Activated CD8-positive, alpha-beta T cell treated with anti-CD3 and anti-CD28 coated beads for 36 hours (primary cell): ENCODE measurements at regions not wholly inside any gene's neighbourhood (a gene's known extent, or its start where the extent isn't known, plus 50 kb on each side); places are given as distances from the start of the nearest gene placed in this dataset.

ENCODE experiments used
- ATAC-seq: fragments of 200-7000 bp; cut with Tn5 transposase; one replicate; pipeline ENCODE4 v1.10.0; 2021; ENCODE audit warnings: mild to moderate bottlenecking, moderate library complexity
- CTCF ChIA-PET: fragments of 350-600 bp; sonication (Branson Sonifier 250); formaldehyde crosslinking; loops from one replicate; lab custom pipeline; 2021; ENCODE audit warnings: antibody characterized with exemption; lab: Charles Lee
- POLR2A ChIA-PET: fragments of 350-600 bp; sonication (Branson Sonifier 250); formaldehyde crosslinking; loops from one replicate; lab custom pipeline; 2021; ENCODE audit warnings: antibody characterized with exemption; lab: Charles Lee
- DNase-seq: peaks from one replicate; pipeline ENCODE4 v3.0.0-alpha.2; 2020
- H3K27ac Mint-ChIP-seq: one replicate; pipeline ENCODE4 v1.8.0; 2021; ENCODE audit warnings: mild to moderate bottlenecking, mixed read lengths
- H3K27me3 Mint-ChIP-seq: one replicate; pipeline ENCODE4 v1.8.0; 2021; ENCODE audit warnings: mixed read lengths
- H3K36me3 Mint-ChIP-seq: one replicate; pipeline ENCODE4 v1.8.0; 2021; ENCODE audit warnings: low read depth, mixed read lengths
- H3K4me1 Mint-ChIP-seq: one replicate; pipeline ENCODE4 v1.8.0; 2021; ENCODE audit warnings: low read depth, mixed read lengths
- H3K4me3 Mint-ChIP-seq: one replicate; pipeline ENCODE4 v1.8.0; 2021; ENCODE audit warnings: mild to moderate bottlenecking, moderate library complexity, mixed read lengths
- H3K9me3 Mint-ChIP-seq: one replicate; pipeline ENCODE4 v1.8.0; 2021; ENCODE audit warnings: mixed read lengths
- intact Hi-C: fragments of 100-400 bp; cut with micrococcal nuclease; formaldehyde crosslinking; loops from one replicate; pipeline ENCODE4 v1.10.0; 2022
- TF ChIP-seq, protein P1 (sequence below): fragments of 200-600 bp; IDR thresholded peaks from one replicate; pipeline ENCODE4 v1.8.0; 2022; ENCODE audit warnings: antibody characterized with exemption, mild to moderate bottlenecking

DNA sequence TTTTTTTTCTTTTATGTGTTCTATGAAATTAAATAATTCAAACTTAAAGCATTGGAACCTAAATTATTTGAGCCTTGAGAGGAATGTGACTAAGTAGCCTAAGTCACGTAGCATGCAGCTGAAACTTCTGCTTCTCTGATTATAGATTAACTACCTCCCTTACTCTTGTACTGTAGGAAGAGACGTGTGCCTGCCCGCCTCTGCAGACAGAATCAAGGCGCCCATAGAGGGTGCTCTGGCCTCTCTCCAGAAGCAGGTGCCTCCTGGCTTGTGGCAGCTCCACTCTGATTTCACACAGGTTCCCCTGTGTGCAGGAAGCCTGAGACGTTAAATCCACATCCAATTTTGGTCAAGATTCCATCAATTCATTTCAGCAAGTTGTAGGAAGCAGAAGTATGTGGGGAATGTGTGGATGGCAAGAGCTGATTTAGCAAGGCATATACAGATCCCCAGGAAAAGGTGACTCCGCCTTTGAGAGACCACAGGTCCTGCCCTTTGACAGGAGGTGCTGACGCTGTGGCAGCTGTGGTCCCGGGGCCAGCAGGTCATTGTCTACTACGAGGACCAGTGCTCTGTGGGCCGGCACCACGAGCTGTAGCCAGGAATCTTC, 1418.8 kb downstream of the CDH11 start:
- no peak overlapping the region for H3K27ac Mint-ChIP-seq
- H3K27me3 Mint-ChIP-seq, result no peaks in the 10 kb centered on the region
- DNase-seq (no peak), ATAC-seq (no peak)
- CTCF ChIA-PET, result no interaction called here
- H3K4me3 Mint-ChIP-seq, result no peak overlapping the region
- H3K4me1 Mint-ChIP-seq, result no peaks in the 10 kb centered on the region
- POLR2A ChIA-PET, result no interaction called here
- TF ChIP-seq, protein P1, sequence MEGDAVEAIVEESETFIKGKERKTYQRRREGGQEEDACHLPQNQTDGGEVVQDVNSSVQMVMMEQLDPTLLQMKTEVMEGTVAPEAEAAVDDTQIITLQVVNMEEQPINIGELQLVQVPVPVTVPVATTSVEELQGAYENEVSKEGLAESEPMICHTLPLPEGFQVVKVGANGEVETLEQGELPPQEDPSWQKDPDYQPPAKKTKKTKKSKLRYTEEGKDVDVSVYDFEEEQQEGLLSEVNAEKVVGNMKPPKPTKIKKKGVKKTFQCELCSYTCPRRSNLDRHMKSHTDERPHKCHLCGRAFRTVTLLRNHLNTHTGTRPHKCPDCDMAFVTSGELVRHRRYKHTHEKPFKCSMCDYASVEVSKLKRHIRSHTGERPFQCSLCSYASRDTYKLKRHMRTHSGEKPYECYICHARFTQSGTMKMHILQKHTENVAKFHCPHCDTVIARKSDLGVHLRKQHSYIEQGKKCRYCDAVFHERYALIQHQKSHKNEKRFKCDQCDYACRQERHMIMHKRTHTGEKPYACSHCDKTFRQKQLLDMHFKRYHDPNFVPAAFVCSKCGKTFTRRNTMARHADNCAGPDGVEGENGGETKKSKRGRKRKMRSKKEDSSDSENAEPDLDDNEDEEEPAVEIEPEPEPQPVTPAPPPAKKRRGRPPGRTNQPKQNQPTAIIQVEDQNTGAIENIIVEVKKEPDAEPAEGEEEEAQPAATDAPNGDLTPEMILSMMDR, result no peak
- peaks cover 13% of the 10 kb centered on the region for H3K9me3 Mint-ChIP-seq
- no peaks in the 10 kb centered on the region for H3K36me3 Mint-ChIP-seq
- intact Hi-C loops, result no loop called here

DNA sequence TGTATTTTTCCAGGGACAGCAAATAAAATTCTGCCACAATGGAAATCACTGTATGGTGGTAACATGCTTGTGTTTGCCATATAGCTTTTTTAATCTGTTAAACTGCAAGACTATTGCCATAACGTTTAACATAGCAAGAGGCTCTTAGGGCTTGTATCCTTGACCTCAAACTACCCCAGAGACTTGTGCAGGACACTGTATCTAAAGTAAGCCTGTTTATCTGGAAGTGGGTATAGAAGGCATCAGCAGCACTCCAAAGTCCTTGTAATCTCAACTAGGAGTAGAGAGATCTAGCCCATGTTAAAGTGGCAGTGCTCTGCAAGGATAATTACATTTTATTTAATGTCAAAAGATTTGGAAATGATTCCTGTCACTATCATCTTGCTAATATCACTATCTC, 1424.1 kb downstream of the CDH11 start:
- H3K4me3 Mint-ChIP-seq, result no peak overlapping the region
- peaks cover 23% of the 10 kb centered on the region for H3K9me3 Mint-ChIP-seq
- H3K4me1 Mint-ChIP-seq, result no peaks in the 10 kb centered on the region
- no peak overlapping the region for H3K27ac Mint-ChIP-seq
- no peaks in the 10 kb centered on the region for H3K27me3 Mint-ChIP-seq
- intact Hi-C loops, result no loop called here
- ChIA-PET POLR2A (no interaction called here), CTCF (no interaction called here)
- TF ChIP-seq, protein P1, result no peak
- DNase-seq (no peak), ATAC-seq (no peak)
- no peaks in the 10 kb centered on the region for H3K36me3 Mint-ChIP-seq

DNA sequence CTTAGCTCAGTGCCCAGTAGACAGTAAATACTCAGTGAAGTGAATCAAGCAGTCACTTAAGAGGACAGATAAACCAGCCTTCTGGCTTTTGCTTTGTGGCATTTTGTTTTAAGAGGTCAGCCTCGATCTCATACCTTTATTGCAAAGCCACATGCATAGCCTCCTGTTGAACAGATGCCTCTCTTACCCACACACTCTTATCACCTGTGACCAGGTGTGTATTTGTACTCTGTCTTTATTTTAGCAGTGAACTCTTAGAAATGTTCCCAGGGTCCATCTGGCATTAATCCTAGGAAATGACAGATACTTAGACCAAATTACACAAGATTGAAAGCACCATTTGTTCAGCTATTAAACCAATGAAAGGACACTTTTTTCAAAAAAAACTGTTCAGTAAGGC, 1426.5 kb downstream of the CDH11 start:
- ATAC-seq (no peak), DNase-seq (no peak)
- Mint-ChIP-seq H3K9me3 (peaks cover 23% of the 10 kb centered on the region), H3K4me3 (no peak overlapping the region), H3K36me3 (no peaks in the 10 kb centered on the region), H3K4me1 (no peaks in the 10 kb centered on the region), H3K27me3 (no peaks in the 10 kb centered on the region), H3K27ac (no peak overlapping the region)
- CTCF ChIA-PET, result no interaction called here
- TF ChIP-seq, protein P1, result no peak
- POLR2A ChIA-PET, result no interaction called here
- intact Hi-C loops, result no loop called here

DNA sequence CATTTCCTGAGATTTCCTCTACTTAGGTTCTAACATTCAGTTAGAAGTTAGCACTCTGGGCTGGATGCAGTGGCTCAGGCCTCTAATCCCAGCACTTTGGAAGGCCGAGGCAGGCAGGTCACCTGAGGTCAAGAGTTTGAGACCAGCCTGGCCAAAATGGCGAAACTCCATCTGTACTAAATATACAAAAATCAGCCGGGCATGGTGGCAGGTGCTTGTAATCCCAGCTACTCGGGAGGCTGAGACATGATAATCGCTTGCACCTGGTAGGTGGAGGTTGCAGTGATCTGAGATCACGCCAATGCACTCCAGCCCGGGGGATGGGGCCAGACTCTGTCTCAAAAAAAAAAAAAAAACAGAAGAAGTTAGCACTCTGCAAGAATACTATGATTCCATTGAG, 1430.9 kb downstream of the CDH11 start:
- Mint-ChIP-seq H3K4me1 (no peaks in the 10 kb centered on the region), H3K27ac (no peak overlapping the region), H3K27me3 (no peaks in the 10 kb centered on the region), H3K36me3 (no peaks in the 10 kb centered on the region), H3K9me3 (peaks cover 18% of the 10 kb centered on the region), H3K4me3 (no peak overlapping the region)
- DNase-seq (no peak), ATAC-seq (no peak)
- intact Hi-C loops, result no loop called here
- POLR2A ChIA-PET, result no interaction called here
- TF ChIP-seq, protein P1, result no peak
- CTCF ChIA-PET, result no interaction called here

DNA sequence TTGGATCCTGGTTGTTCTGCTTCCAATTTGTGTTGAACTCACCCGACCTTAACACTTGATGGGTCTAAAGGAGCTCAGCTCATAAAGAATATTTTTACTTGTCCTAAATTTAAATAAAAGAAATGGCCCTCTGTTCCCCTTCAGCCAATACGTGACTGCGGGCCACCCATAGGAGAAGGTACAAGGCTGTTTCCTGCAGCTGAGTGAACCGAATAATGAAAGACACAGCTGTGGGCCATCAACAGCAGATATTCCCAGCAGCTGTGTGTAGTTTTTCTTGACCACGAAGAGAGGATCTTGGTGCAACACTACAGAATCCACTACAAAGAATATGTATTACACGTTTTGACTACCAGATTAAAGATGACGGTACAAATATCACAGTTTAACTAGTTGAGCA, 1431.6 kb downstream of the CDH11 start:
- Mint-ChIP-seq H3K27me3 (no peaks in the 10 kb centered on the region), H3K27ac (no peak overlapping the region), H3K36me3 (no peaks in the 10 kb centered on the region), H3K9me3 (peaks cover 18% of the 10 kb centered on the region), H3K4me3 (no peak overlapping the region), H3K4me1 (no peaks in the 10 kb centered on the region)
- ChIA-PET CTCF (no interaction called here), POLR2A (no interaction called here)
- intact Hi-C loops, result no loop called here
- DNase-seq (no peak), ATAC-seq (no peak)
- TF ChIP-seq, protein P1, result no peak
